Endothelial cell of umbilical vein (primary cell): ENCODE measurements at regions not wholly inside any gene's neighbourhood (a gene's known extent, or its start where the extent isn't known, plus 50 kb on each side); places are given as distances from the start of the nearest gene placed in this dataset.

Experiments used
- BruUV-seq: library from RNA; stranded (reverse); fragments of 400-500 nt; replicated peaks from 2 replicates; lab custom pipeline; 2021; lab: Mats Ljungman, UMichigan
- CTCF ChIA-PET: fragments of 300-600, 350-600 bp; sonication (Branson Sonifier 250); formaldehyde crosslinking; loops from one replicate; lab custom pipeline; 2021; ENCODE audit warnings: antibody characterized with exemption, inconsistent platforms; lab: Charles Lee
- POLR2A ChIA-PET: fragments of 300-600, 350-600 bp; sonication (Branson Sonifier 250); formaldehyde crosslinking; loops from one replicate; lab custom pipeline; 2021; ENCODE audit warnings: antibody characterized with exemption, inconsistent platforms; lab: Charles Lee
- DNase-seq: peaks from one replicate; pipeline ENCODE4 v3.0.0-alpha.2; 2011; ENCODE audit warnings: low read depth, low spot score
- FAIRE-seq: peaks from 2 replicates; lab custom pipeline; 2011; peaks lifted over from hg19 to GRCh38; lab: Jason Lieb, UNC
- H2AFZ ChIP-seq: 2 replicates; pipeline ENCODE4 v1.6.0; 2012; ENCODE audit warnings: low read depth, low read length, control low read depth, inconsistent platforms
- H3K27ac ChIP-seq: 2 replicates; pipeline ENCODE4 v1.5.1; 2011; ENCODE audit warnings: low read depth, mild to moderate bottlenecking, control low read depth, low read length, moderate library complexity; ENCODE audit not compliant: insufficient read depth
- H3K27me3 ChIP-seq, 2 experiments: 2 replicates each; pipeline versions ENCODE4 v1.6.0 to v1.6.1; 2011; ENCODE audit warnings: low read length in 2 of 2, mixed read lengths in 1 of 2; ENCODE audit not compliant: control insufficient read depth in 2 of 2, insufficient read depth in 2 of 2
- H3K36me3 ChIP-seq, 2 experiments: 2 replicates in 1 of 2; 3 replicates in 1 of 2; pipeline ENCODE4 v1.5.1; 2011; ENCODE audit warnings: low read length in 2 of 2, mild to moderate bottlenecking in 1 of 2, moderate library complexity in 1 of 2; ENCODE audit not compliant: control insufficient read depth in 2 of 2, insufficient read depth in 2 of 2; ENCODE audit errors: extremely low read depth in 1 of 2
- H3K4me1 ChIP-seq: 3 replicates; pipeline ENCODE4 v1.5.1; 2011; ENCODE audit warnings: mild to moderate bottlenecking, low read length; ENCODE audit not compliant: control insufficient read depth, insufficient read depth; ENCODE audit errors: extremely low read depth
- H3K4me2 ChIP-seq: 2 replicates; pipeline ENCODE4 v1.6.1; 2011; ENCODE audit warnings: low read length, control low read depth, mixed read lengths; ENCODE audit not compliant: insufficient read depth
- H3K4me3 ChIP-seq, 3 experiments: fragments of 200-600 bp in 1 of 3; sonication (generic), shearing (Covaris generic) in 1 of 3; replicated peaks in 1 of 3; 2 replicates each; pipeline ENCODE4 v1.5.1; 2011 to 2016; ENCODE audit warnings: control low read depth in 3 of 3, low read length in 3 of 3, mild to moderate bottlenecking in 2 of 3, inconsistent platforms in 1 of 3, low read depth in 1 of 3, moderate library complexity in 1 of 3; ENCODE audit not compliant: insufficient read depth in 1 of 3
- H3K79me2 ChIP-seq: 2 replicates; pipeline ENCODE4 v1.6.0; 2012; ENCODE audit warnings: low read length, inconsistent platforms; ENCODE audit not compliant: control insufficient read depth, insufficient read depth
- H3K9ac ChIP-seq: replicated peaks from 2 replicates; pipeline ENCODE3; 2011; ENCODE audit warnings: low read length, control low read depth; ENCODE audit not compliant: insufficient read depth; ENCODE audit errors: extremely low read depth
- H3K9me1 ChIP-seq: replicated peaks from 3 replicates; pipeline ENCODE4 v1.6.0; 2011; ENCODE audit warnings: mild to moderate bottlenecking, low read length; ENCODE audit not compliant: control insufficient read depth, insufficient read depth; ENCODE audit errors: extremely low read depth
- H3K9me3 ChIP-seq: replicated peaks from 2 replicates; pipeline ENCODE4 v1.5.1; 2012; ENCODE audit warnings: low read length, inconsistent platforms; ENCODE audit not compliant: control insufficient read depth, insufficient read depth
- H4K20me1 ChIP-seq: replicated peaks from 2 replicates; pipeline ENCODE3; 2011; ENCODE audit warnings: mild to moderate bottlenecking, low read length; ENCODE audit not compliant: control insufficient read depth, insufficient read depth; ENCODE audit errors: extremely low read depth
- CTCF ChIP-seq, 2 donors: IDR thresholded peaks; 1 replicate in 1 of 2; 2 replicates in 1 of 2; pipeline ENCODE4 v1.5.1; 2011; ENCODE audit warnings: low read length in 2 of 2, mild to moderate bottlenecking in 2 of 2, moderate library complexity in 2 of 2, control low read depth in 1 of 2, inconsistent platforms in 1 of 2, low read depth in 1 of 2; ENCODE audit not compliant: insufficient read depth in 1 of 2; ENCODE audit errors: extremely low read depth in 1 of 2
- EZH2 ChIP-seq: IDR thresholded peaks from 2 replicates; pipeline ENCODE4 v1.6.1; 2012; ENCODE audit warnings: borderline replicate concordance, low read depth, mild to moderate bottlenecking, moderate library complexity, low read length, inconsistent platforms; ENCODE audit not compliant: severe bottlenecking
- FOS ChIP-seq: IDR thresholded peaks from 2 replicates; pipeline ENCODE4 v1.6.1; 2011; ENCODE audit warnings: mild to moderate bottlenecking, low read length, moderate library complexity, borderline replicate concordance; ENCODE audit not compliant: insufficient read depth
- GATA2 ChIP-seq: IDR thresholded peaks from 2 replicates; pipeline ENCODE4 v1.7.0; 2011; ENCODE audit warnings: low read depth, mild to moderate bottlenecking, moderate library complexity, mixed read lengths, low read length; ENCODE audit not compliant: insufficient read length, insufficient read depth
- JUN ChIP-seq: IDR thresholded peaks from 2 replicates; pipeline ENCODE4 v1.6.1; 2011; ENCODE audit warnings: borderline replicate concordance, low read depth; ENCODE audit not compliant: insufficient read length, insufficient read depth
- MAX ChIP-seq: IDR thresholded peaks from 2 replicates; pipeline ENCODE4 v1.6.1; 2011; ENCODE audit not compliant: insufficient read depth, insufficient read length
- MYC ChIP-seq: IDR thresholded peaks from one replicate; pipeline ENCODE4 v1.6.1; 2011; ENCODE audit warnings: mild to moderate bottlenecking, low read depth, low read length
- POLR2A ChIP-seq: IDR thresholded peaks from 2 replicates; pipeline ENCODE4 v1.6.1; 2012; ENCODE audit warnings: low read depth, mild to moderate bottlenecking, control low read depth, low read length
- POLR2AphosphoS5 ChIP-seq: IDR thresholded peaks from 2 replicates; pipeline ENCODE4 v1.6.1; 2012; ENCODE audit warnings: low read depth, mild to moderate bottlenecking, control low read depth, low read length, moderate library complexity; ENCODE audit not compliant: insufficient read depth
- dilution Hi-C: fragments of 300-500 bp; cut with MboI; formaldehyde crosslinking; loops from one replicate; pipeline ENCODE4 v1.15.0; 2019; ENCODE audit warnings: low sequenced_read_pairs; ENCODE audit not compliant: extremely low pct_ligation_motif_present
- intact Hi-C: fragments of 100-400 bp; cut with micrococcal nuclease; formaldehyde crosslinking; loops from one replicate; pipeline ENCODE4 v1.10.0; 2022

- no peaks in the 10 kb centered on the region for H3K9me1 ChIP-seq
- no peak overlapping the region for H2AFZ ChIP-seq
- ChIA-PET POLR2A (no interaction called here), CTCF (interaction anchor here (2.9 kb wide), 1 partner anchor 10 kb away, joined by 12 read pairs; no protein-coding TSS in a partner anchor)
- intact Hi-C loops (no loop called here), dilution Hi-C loops (no loop called here)
- no peak overlapping the region for H3K27ac ChIP-seq
- H3K27me3 ChIP-seq, result no peaks in the 10 kb centered on the region
- no peak for TF ChIP-seq CTCF (IDR thresholded peaks at IDR 0.05; ENCODE audit: extremely low read depth in 1 of 2, insufficient read depth in 1 of 2, low read depth in 1 of 2, low read length in 2 of 2)
- no peak for TF ChIP-seq EZH2
- TF ChIP-seq FOS, result no peak
- no peak for TF ChIP-seq GATA2
- no peak for TF ChIP-seq POLR2AphosphoS5
- TF ChIP-seq MYC, result no peak
- no peak for TF ChIP-seq POLR2A
- no peak for TF ChIP-seq MAX
- TF ChIP-seq JUN, result no peak
- no peak overlapping the region for H3K4me3 ChIP-seq
- H3K36me3 ChIP-seq, result no peaks in the 10 kb centered on the region
- DNase-seq (no peak), FAIRE-seq (no peak)
- H3K9me3 ChIP-seq, result no peaks in the 10 kb centered on the region
- BruUV-seq, result no TSS peak
- H3K4me2 ChIP-seq, result no peak overlapping the region
- no peaks in the 10 kb centered on the region for H3K79me2 ChIP-seq
- no peaks in the 10 kb centered on the region for H3K4me1 ChIP-seq
- H3K9ac ChIP-seq, result no peak overlapping the region
- no peaks in the 10 kb centered on the region for H4K20me1 ChIP-seq
Measured at GRCh38 chr11:44512818-44513217, 52.6 kb upstream of the CD82 start.
